PC-9 (cell line): ENCODE measurements at regions not wholly inside any gene's neighbourhood (a gene's known extent, or its start where the extent isn't known, plus 50 kb on each side); places are given as distances from the start of the nearest gene placed in this dataset.

Experiments
- BruUV-seq: library from RNA; stranded (reverse); fragments of 400-500 nt; replicated peaks from 2 replicates; lab custom pipeline; 2021; lab: Mats Ljungman, UMichigan
- CTCF ChIA-PET: fragments of 300-600 bp; sonication (Branson Sonifier 250); formaldehyde crosslinking; loops from one replicate; lab custom pipeline; 2022; ENCODE audit warnings: antibody characterized with exemption; lab: Charles Lee
- POLR2A ChIA-PET: fragments of 300-600 bp; sonication (Branson Sonifier 250); formaldehyde crosslinking; loops from one replicate; lab custom pipeline; 2022; ENCODE audit warnings: antibody characterized with exemption; ENCODE audit not compliant: unreplicated experiment; lab: Charles Lee
- DNase-seq, 2 experiments: peaks; one replicate each; pipeline versions ENCODE4 v3.0.0 to v3.0.0-alpha.2; 2015 to 2022; ENCODE audit warnings: mixed read lengths in 1 of 2
- H2AFZ ChIP-seq: fragments of 200-600 bp; sonication (generic); 2 replicates; pipeline ENCODE4 v1.8.1; 2017; ENCODE audit warnings: antibody characterized with exemption
- H3F3A ChIP-seq: fragments of 200-600 bp; sonication (generic); 2 replicates; pipeline ENCODE4 v1.8.1; 2017; ENCODE audit warnings: antibody characterized with exemption, mild to moderate bottlenecking, low read depth; ENCODE audit not compliant: insufficient read depth
- H3K27ac ChIP-seq: fragments of 200-600 bp; sonication (generic); 2 replicates; pipeline ENCODE4 v1.6.1; 2016; ENCODE audit warnings: mixed run types
- H3K27me3 ChIP-seq: fragments of 200-600 bp; sonication (generic); 2 replicates; pipeline ENCODE4 v1.6.1; 2016; ENCODE audit warnings: low read depth, mixed run types; ENCODE audit not compliant: insufficient read depth
- H3K36me3 ChIP-seq: fragments of 200-600 bp; sonication (generic); 2 replicates; pipeline ENCODE4 v1.6.1; 2016; ENCODE audit warnings: low read depth, mixed run types
- H3K4me1 ChIP-seq: fragments of 200-600 bp; sonication (generic); replicated peaks from 2 replicates; pipeline ENCODE4 v1.6.1; 2016; ENCODE audit warnings: mixed run types; ENCODE audit not compliant: insufficient read depth
- H3K4me2 ChIP-seq: fragments of 200-600 bp; sonication (generic); 2 replicates; pipeline ENCODE4 v1.6.1; 2017; ENCODE audit warnings: mixed run types
- H3K4me3 ChIP-seq: fragments of 200-600 bp; sonication (generic); 2 replicates; pipeline ENCODE4 v1.6.1; 2016; ENCODE audit warnings: mixed run types
- H3K79me2 ChIP-seq: fragments of 200-600 bp; sonication (generic); 2 replicates; pipeline ENCODE4 v1.6.1; 2017; ENCODE audit warnings: low read depth, mixed run types
- H3K9me2 ChIP-seq: fragments of 200-600 bp; sonication (generic); 2 replicates; pipeline ENCODE4 v1.8.1; 2017; ENCODE audit warnings: mild to moderate bottlenecking; ENCODE audit not compliant: insufficient read depth
- H3K9me3 ChIP-seq: fragments of 200-600 bp; sonication (generic); 2 replicates; pipeline ENCODE4 v1.8.1; 2016; ENCODE audit warnings: low read depth; ENCODE audit not compliant: insufficient read depth
- H4K20me1 ChIP-seq: fragments of 200-600 bp; sonication (generic); 2 replicates; pipeline ENCODE4 v1.8.1; 2017; ENCODE audit not compliant: insufficient read depth
- CTCF ChIP-seq: fragments of 200-600 bp; sonication (generic); conservative IDR thresholded peaks from 2 replicates; pipeline ENCODE4 v1.6.1; 2017; ENCODE audit warnings: mixed run types, antibody characterized with exemption, mild to moderate bottlenecking, moderate library complexity
- EZH2 ChIP-seq: fragments of 200-600 bp; sonication (generic); IDR thresholded peaks from 2 replicates; pipeline ENCODE4 v1.8.0; 2017; ENCODE audit warnings: antibody characterized with exemption, low read depth
- intact Hi-C: fragments of 100-400 bp; cut with micrococcal nuclease; formaldehyde crosslinking; loops from one replicate; pipeline ENCODE4 v1.10.0; 2022; ENCODE audit not compliant: unreplicated experiment

- no peaks in the 10 kb centered on the region for H3K9me2 ChIP-seq
- H3K27me3 ChIP-seq, result no peaks in the 10 kb centered on the region
- no peak for TF ChIP-seq EZH2
- TF ChIP-seq CTCF, result no peak
- no peaks in the 10 kb centered on the region for H3K9me3 ChIP-seq
- ChIA-PET CTCF (no interaction called here), POLR2A (no interaction called here)
- H4K20me1 ChIP-seq, result no peaks in the 10 kb centered on the region
- DNase-seq, result no peak
- H2AFZ ChIP-seq, result 0 out of 2 replicates have a peak overlapping the region, but pooled peaks have one; percentile 46
- intact Hi-C loops, result no loop called here
- no peaks in the 10 kb centered on the region for H3K4me1 ChIP-seq
- no peak overlapping the region for H3K4me3 ChIP-seq
- no peaks in the 10 kb centered on the region for H3K36me3 ChIP-seq
- BruUV-seq, result no TSS peak
- H3F3A ChIP-seq, result no peaks in the 10 kb centered on the region
- no peak overlapping the region for H3K27ac ChIP-seq
- H3K4me2 ChIP-seq, result no peak overlapping the region
- H3K79me2 ChIP-seq, result no peaks in the 10 kb centered on the region
Measured at GRCh38 chr1:81455481-81455880, 345.3 kb upstream of the ADGRL2 start.

GRCh38 chr1:81453971-81454370 lies 346.8 kb upstream of the ADGRL2 start:
- CTCF ChIA-PET, result no interaction called here
- TF ChIP-seq EZH2 (no peak), CTCF (no peak)
- Histone ChIP-seq H3F3A (no peaks in the 10 kb centered on the region), H3K9me2 (no peaks in the 10 kb centered on the region), H3K27me3 (no peaks in the 10 kb centered on the region), H3K79me2 (no peaks in the 10 kb centered on the region), H3K27ac (no peak overlapping the region), H4K20me1 (no peaks in the 10 kb centered on the region), H3K4me2 (no peak overlapping the region), H3K4me3 (no peak overlapping the region), H3K4me1 (no peaks in the 10 kb centered on the region), H3K36me3 (no peaks in the 10 kb centered on the region), H2AFZ (no peak overlapping the region), H3K9me3 (no peaks in the 10 kb centered on the region)
- no peak for DNase-seq
- no TSS peak for BruUV-seq
- POLR2A ChIA-PET, result no interaction called here
- intact Hi-C loops, result no loop called here

GRCh38 chr1:81453367-81453703 lies 347.4 kb upstream of the ADGRL2 start:
- Histone ChIP-seq H3K4me3 (no peak overlapping the region), H3K27ac (no peak overlapping the region), H3K4me2 (no peak overlapping the region), H3K36me3 (no peaks in the 10 kb centered on the region), H3K9me2 (no peaks in the 10 kb centered on the region), H4K20me1 (no peaks in the 10 kb centered on the region), H3K9me3 (no peaks in the 10 kb centered on the region), H2AFZ (no peak overlapping the region), H3K4me1 (no peaks in the 10 kb centered on the region), H3K79me2 (no peaks in the 10 kb centered on the region), H3K27me3 (no peaks in the 10 kb centered on the region), H3F3A (no peaks in the 10 kb centered on the region)
- intact Hi-C loops, result no loop called here
- TF ChIP-seq CTCF, result no peak
- no peak for TF ChIP-seq EZH2
- BruUV-seq, result no TSS peak
- POLR2A ChIA-PET, result no interaction called here
- DNase-seq, result no peak
- CTCF ChIA-PET, result no interaction called here
